Activated B cell treated with CpG ODN at 0.5 μM for 24 hours (primary cell): ENCODE measurements at regions not wholly inside any gene's neighbourhood (a gene's known extent, or its start where the extent isn't known, plus 50 kb on each side); places are given as distances from the start of the nearest gene placed in this dataset.

Source experiments
- ATAC-seq: fragments of 200-7000 bp; cut with Tn5 transposase; one replicate; pipeline ENCODE4 v1.10.0; 2021; ENCODE audit warnings: low read depth, mild to moderate bottlenecking, moderate library complexity
- CTCF ChIA-PET: fragments of 350-600 bp; sonication (Branson Sonifier 250); formaldehyde crosslinking; loops from one replicate; lab custom pipeline; 2021; ENCODE audit warnings: antibody characterized with exemption; lab: Charles Lee
- POLR2A ChIA-PET: fragments of 350-600 bp; sonication (Branson Sonifier 250); formaldehyde crosslinking; loops from one replicate; lab custom pipeline; 2021; ENCODE audit warnings: antibody characterized with exemption; lab: Charles Lee
- DNase-seq: peaks from one replicate; pipeline ENCODE4 v3.0.0; 2022
- H3K27ac Mint-ChIP-seq: one replicate; pipeline ENCODE4 v1.8.0; 2020; ENCODE audit warnings: mixed read lengths
- H3K27me3 Mint-ChIP-seq: one replicate; pipeline ENCODE4 v1.8.0; 2021; ENCODE audit warnings: mixed read lengths
- H3K36me3 Mint-ChIP-seq: one replicate; pipeline ENCODE4 v1.8.0; 2021; ENCODE audit warnings: low read depth, mixed read lengths
- H3K4me1 Mint-ChIP-seq: one replicate; pipeline ENCODE4 v1.8.0; 2021; ENCODE audit warnings: mixed read lengths
- H3K4me3 Mint-ChIP-seq: one replicate; pipeline ENCODE4 v1.8.0; 2020; ENCODE audit warnings: mild to moderate bottlenecking, mixed read lengths
- H3K9me3 Mint-ChIP-seq: one replicate; pipeline ENCODE4 v1.8.0; 2020; ENCODE audit warnings: mixed read lengths
- CTCF ChIP-seq: fragments of 200-600 bp; IDR thresholded peaks from one replicate; pipeline ENCODE4 v1.8.0; 2022; ENCODE audit warnings: antibody characterized with exemption, mild to moderate bottlenecking
- intact Hi-C: fragments of 100-400 bp; cut with micrococcal nuclease; formaldehyde crosslinking; loops from one replicate; pipeline ENCODE4 v1.15.1; 2024

- no peaks in the 10 kb centered on the region for H3K4me1 Mint-ChIP-seq
- intact Hi-C loops, result no loop called here
- ChIA-PET CTCF (no interaction called here), POLR2A (no interaction called here)
- peaks cover 6% of the 10 kb centered on the region for H3K27me3 Mint-ChIP-seq
- TF ChIP-seq CTCF, result no peak
- ATAC-seq (no peak), DNase-seq (no peak)
- no peak overlapping the region for H3K4me3 Mint-ChIP-seq
- no peaks in the 10 kb centered on the region for H3K9me3 Mint-ChIP-seq
- no peak overlapping the region for H3K27ac Mint-ChIP-seq
- no peaks in the 10 kb centered on the region for H3K36me3 Mint-ChIP-seq
These were observed 282.0 kb downstream of the PTPRU start for GRCh38 chr1:29518183-29518835.

GRCh38 chr1:29517251-29518086 lies 281.1 kb downstream of the PTPRU start:
- no peaks in the 10 kb centered on the region for H3K36me3 Mint-ChIP-seq
- no peaks in the 10 kb centered on the region for H3K9me3 Mint-ChIP-seq
- no peaks in the 10 kb centered on the region for H3K4me1 Mint-ChIP-seq
- POLR2A ChIA-PET, result no interaction called here
- TF ChIP-seq CTCF, result no peak
- CTCF ChIA-PET, result no interaction called here
- H3K4me3 Mint-ChIP-seq, result no peak overlapping the region
- peaks cover 5% of the 10 kb centered on the region for H3K27me3 Mint-ChIP-seq
- ATAC-seq, result no peak
- no peak overlapping the region for H3K27ac Mint-ChIP-seq
- no peak for DNase-seq
- intact Hi-C loops, result no loop called here

DNA sequence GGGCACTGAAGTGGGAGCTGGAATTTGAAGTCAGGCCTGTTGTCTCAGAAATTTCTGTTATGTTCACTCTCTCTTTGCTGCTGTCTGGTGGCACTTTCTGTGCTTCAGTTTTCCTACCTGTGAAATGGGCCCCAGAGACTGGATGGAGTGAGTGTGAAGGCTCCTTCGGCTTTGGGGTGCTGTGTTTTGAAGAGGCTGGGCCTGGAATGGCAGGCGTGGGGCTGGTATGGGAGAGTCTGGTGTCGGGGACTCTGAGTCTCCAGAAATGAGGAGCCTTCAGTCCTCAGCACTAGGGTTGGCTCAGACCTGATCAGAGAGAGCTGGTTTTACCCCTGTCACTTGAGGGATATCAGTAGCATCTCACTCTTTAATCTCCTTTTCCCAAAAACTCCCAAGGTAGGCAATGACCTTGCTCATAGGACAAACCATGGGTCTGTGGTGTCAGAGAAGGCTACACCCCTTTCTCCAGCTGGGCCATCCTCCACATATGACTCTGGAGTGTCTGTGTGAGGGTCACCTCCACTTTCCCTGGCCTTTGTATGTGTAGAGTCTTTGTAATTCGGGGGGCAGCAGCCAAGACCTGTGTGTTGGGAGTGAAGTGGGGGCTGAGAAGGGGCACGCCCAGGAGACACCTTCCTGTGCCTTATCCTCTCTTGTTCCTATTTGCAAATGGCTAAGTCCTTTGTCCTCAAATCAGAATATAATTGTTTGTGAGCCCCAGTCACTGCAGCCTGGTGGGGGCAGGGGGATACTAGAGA lies 279.9 kb downstream of the PTPRU start:
- Mint-ChIP-seq H3K4me3 (no peak overlapping the region), H3K27me3 (peaks cover 5% of the 10 kb centered on the region), H3K36me3 (no peaks in the 10 kb centered on the region), H3K9me3 (no peaks in the 10 kb centered on the region), H3K27ac (no peak overlapping the region), H3K4me1 (no peaks in the 10 kb centered on the region)
- no peak for TF ChIP-seq CTCF
- intact Hi-C loops, result no loop called here
- CTCF ChIA-PET, result no interaction called here
- DNase-seq (no peak), ATAC-seq (no peak)
- POLR2A ChIA-PET, result no interaction called here

DNA sequence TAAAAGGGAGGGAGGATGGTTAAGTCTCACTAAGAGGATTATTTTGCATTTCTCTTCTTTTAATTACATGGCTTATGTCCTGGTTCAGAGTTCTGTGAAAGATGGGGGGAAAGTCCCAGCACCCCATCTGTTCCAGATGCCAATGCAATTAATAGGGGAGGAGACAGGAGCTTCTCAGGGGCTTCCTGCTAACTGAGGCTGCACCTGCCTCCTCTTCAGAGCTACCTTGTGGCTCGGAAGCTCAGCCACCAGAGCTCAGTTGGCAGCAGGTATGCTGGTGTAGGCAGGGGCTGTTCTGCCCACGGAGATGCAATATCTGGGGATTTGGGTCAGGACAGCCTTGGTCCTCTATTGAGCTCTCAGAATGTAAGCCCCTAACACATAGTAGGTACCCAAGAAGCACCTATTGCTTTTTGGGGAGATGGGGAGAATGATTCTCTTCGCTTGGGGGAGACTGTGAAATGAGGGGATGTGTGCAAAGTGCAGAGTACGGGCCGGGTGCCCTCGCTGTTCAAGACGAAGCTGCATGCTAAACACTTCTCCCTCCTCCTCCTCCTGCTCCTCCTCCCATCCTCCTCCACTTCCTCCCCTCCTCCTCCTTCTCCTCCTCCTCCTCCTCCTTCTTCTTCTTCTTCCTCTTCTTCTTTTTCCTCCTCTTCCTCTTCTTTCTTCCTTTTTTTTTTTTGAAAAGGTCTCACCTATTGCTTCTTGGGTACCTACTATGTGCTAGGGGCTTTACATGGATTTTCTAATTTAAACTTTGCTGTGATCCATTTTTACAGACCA lies 279.0 kb downstream of the PTPRU start:
- no peak for DNase-seq

More for the DNA sequence above, 279.0 kb downstream of the PTPRU start:
- no peak overlapping the region for H3K4me3 Mint-ChIP-seq
- H3K36me3 Mint-ChIP-seq, result no peaks in the 10 kb centered on the region
- no peak for ATAC-seq
- peaks cover 3% of the 10 kb centered on the region for H3K27me3 Mint-ChIP-seq
- intact Hi-C loops, result no loop called here
- POLR2A ChIA-PET, result no interaction called here
- H3K27ac Mint-ChIP-seq, result no peak overlapping the region
- H3K9me3 Mint-ChIP-seq, result no peaks in the 10 kb centered on the region
- H3K4me1 Mint-ChIP-seq, result no peaks in the 10 kb centered on the region
- CTCF ChIA-PET, result no interaction called here
- TF ChIP-seq CTCF, result no peak
